Medulla oblongata (tissue), 1 donor: ENCODE measurements at regions not wholly inside any gene's neighbourhood (a gene's known extent, or its start where the extent isn't known, plus 50 kb on each side); places are given as distances from the start of the nearest gene placed in this dataset.
"Not testable (repeated sequence)": the region's sequence is repeated elsewhere in the genome, so short reads cannot be mapped to it uniquely, and the experiment has no call there.

Source experiments
- DNase-seq: peaks from one replicate; pipeline ENCODE4 v3.0.0-alpha.2; 2015; ENCODE audit errors: extremely low spot score

DNA sequence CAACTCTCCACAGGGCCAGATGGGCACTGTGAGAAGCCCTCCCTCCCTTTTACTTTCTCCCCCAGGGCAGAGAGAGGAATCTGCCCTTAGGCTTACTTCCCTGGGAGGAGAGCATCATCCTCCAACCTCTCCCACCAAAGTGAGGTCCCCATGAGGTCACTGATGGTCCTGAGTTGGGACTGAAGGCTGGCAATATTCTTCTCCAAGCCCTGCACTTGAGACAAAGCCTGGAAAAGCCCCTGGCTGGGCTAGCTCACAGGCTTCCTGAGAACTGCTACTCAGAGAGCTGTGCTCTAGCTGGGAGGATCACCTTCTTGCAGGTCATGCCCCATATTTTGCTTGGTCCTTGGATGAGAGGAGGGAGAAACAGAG is 110.0 kb upstream of the MEF2A start:
- no peak for DNase-seq

DNA sequence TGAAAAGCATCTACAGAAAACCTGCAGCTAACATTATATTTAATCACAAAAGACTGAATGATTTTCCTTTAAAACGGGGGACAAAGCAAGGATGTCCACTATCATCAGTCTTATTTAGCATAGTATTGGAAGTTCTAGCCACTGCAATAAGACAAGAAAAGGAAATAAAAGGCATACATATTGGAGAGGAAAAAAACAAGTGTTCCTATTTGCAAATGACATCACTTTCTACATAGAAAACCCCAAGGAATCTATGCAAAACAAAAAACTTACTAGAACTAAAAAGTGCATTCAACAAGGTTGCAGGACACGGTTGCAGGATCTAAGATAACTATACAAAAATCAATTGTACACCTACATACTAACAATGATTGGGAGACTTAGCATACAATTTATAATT is 101.6 kb upstream of the MEF2A start:
- DNase-seq: no peak

DNA sequence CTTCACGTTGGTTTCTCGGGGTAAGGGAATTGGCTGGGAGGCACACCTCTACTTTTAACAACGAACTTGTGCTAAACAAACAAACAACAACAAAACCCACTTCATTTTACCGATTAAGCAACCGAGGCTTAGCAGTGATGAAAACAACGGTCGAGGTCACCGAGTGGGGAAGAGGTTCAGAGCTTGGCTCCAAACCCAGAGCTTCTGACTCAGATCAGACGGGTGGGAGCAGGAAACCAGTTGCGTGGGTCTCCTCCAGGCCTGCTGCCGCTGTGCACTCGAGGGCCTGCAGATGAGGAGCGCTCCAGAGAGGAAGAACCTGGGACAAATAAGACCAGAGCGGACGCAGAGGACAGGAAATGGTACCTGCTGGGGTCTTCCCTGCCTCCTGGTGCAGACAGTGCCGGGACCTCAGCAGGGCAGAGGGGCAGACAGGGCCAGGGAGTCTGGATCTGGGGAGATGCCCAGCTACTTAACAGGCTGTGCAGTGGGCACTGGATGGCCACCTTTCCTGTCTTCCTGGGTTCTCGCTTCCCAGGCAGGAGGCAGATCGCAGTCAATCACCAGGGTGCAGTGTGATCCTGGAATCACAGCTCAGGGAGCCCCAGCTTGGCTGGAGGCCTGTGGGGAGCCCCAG is 99.0 kb upstream of the MEF2A start:
- no peak for DNase-seq

DNA sequence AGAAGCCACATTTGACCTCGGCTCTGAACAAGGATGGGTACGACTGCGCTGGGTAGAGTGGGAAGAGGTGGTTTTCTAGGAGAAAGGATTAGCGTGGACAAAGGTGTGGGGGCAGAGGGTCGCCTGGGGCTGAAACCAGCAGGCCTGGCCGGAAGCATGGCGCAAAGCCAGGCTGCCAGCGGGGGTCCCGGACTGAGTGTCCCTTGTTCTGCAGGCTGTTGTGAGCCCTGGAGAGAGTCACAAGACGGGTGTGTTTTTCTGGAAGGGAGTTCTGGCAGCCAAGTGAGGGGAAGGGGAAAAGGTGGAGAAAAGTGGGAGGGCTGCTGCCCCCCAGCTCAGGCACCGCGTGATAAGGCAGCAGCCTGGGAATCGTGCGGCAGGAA is 98.5 kb upstream of the MEF2A start:
- no peak for DNase-seq

DNA sequence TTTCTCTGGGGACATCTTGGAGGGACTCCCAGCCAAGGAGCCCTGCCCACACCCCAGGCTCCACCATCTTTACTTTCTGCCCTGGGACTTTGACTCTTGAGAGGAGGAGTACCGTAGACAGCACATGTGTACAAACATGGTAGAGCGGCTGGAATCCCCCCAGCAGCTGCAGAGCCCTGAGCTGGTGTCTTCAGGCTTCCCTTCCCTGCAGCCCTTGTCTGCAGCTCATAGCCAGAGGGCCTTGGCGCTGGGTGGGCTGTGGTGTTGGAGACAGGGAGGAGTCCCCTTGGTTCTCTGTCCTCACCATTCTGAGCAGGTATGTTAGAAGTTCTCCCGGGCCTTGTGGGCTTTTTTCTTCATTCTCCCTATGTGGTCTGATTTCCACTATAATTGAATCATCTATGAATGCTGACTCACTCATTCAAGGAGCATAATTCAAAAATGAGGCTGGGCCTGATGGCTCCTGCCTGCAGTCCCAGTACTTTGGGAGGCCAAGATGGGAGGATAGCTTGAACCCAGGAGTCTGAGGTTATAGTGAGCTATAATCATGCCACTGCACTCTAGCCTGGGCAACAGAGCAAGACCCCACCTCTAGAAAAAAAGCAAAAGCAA is 97.8 kb upstream of the MEF2A start:
- no peak for DNase-seq

DNA sequence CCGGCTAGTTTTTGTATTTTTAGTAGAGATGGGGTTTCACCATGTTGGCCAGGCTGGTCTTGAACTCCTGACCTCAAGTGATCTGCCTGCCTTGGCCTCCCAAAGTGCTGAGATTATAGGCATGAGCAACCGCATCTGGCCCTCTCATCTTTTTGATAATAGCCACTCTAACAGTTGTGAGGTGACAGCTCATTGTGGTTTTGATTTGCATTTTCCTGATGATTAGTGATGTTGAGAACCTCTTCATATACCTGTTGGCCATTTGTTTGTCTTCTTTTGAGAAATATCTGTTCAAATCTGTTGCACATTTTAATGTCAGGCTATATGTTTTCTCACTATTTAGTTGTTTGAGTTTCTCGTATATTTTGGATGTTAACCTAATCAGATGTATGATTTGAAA is 95.6 kb upstream of the MEF2A start:
- DNase-seq: not testable (repeated sequence)

DNA sequence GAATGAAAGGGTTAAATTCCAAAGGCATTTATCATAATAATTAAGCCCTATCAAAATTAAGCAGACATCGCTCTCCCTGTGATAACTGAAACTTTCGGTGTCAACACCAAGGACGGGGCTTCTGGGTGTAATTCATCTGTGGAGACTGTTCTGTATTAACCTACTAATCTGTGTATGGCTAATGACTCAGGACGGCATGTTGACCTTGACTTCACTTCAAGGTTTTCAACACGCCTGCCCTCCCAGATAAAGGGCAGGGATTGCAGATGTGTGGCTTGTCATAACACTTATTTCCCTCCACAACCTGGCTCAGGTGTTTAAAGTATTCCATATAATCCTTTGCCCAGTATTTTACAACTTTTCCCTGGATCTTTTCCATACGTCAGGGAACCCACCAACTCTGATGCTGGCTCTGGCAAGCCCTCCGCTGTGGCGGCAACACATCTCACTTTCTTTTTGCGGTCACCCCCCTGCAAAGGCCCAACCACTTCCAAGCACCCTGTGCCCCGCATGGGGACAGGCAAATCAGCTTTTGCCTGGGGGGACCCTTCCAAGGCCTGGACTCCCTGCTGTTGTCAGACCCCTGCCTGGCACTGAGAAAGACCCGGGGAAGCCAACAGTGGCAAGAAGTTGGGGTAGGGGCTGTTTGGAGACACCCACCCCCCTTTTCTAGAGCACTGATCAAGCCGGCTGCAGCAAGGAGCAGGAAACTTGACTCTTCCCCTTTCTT is 93.2 kb upstream of the MEF2A start:
- no peak for DNase-seq

DNA sequence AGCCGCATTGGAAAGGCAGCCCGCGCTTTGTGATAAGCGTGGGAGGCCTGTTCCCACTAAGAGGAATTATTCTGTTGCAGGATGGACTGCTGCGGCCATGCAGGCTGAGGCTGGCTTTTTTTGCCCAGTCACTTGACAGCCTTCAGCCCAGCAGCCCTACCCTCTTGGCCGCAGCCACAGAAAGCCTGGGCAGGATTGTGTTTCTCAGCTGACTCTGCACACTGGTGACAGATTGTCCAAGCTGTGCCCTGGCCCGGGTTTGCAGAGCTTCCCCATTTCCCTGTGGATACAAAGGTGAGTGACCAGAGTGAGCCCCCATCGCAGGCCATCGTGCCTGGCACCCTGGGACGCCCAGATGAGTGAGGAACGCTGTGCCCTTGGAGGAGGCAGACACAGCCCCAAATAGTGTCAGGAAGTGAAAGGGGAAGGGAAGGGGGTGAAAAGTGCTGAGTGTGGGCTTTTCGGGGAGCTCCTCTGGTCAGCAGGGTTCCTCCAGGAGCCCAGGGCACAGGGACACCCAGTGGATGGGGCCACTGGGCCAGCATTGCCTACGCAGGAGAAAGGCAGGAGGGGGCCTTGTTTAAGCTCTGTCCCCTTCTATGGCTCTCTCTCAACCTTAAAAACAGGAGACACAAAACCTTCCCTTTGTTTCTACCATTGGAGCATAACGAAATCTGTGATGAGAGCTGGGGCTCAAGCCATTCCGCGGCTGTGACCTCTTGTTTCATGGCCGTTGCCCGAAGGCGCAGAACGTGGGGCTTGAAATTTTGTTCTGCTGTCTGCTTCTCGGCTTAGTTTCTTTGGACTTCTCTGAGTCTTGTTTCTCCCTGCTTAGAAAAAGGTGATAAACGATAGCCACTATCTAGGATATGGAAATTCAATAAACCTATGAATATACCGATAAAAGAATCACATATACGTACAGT is 91.5 kb upstream of the MEF2A start:
- DNase-seq: peak; percentile 83

DNA sequence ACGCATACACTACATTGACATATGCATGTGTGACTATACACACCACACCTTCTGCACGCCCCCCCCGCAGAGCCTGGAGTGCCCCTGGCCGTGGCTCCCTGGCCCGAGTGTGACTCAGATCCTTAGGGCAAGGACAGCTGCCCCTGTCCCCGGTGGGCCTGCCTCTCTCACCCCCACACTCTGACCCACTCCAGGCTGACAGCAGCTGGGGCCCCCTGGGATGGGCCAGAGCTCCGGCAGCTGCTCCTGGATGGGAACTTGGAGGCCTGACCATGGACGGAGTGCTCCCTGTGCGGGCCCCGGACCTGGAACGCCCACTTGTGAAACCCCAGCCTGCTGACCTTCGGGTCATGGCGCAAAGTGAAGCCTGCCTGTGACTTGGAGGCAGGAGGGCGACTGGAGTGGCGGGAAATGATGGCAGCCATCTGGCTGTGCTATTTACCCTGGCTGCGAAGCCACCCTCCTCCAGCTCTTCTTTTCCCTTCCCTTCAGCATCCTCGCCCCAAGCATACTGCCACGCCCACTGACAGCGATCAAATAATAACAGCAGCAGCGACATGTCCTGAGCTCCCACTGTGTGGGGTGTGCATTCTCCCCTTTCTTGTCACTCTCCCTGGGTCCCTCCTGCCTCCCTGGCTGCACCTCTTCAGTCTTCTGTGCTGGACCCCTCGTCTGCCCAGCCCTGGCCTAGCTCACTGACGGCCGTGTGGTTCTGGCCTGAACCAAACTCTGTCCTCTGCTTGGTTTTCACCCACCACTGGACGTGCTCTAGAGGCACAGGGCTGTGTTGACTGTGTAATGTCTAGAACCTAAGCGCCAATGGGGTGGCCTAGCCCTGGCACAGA is 90.7 kb upstream of the MEF2A start:
- DNase-seq: no peak

DNA sequence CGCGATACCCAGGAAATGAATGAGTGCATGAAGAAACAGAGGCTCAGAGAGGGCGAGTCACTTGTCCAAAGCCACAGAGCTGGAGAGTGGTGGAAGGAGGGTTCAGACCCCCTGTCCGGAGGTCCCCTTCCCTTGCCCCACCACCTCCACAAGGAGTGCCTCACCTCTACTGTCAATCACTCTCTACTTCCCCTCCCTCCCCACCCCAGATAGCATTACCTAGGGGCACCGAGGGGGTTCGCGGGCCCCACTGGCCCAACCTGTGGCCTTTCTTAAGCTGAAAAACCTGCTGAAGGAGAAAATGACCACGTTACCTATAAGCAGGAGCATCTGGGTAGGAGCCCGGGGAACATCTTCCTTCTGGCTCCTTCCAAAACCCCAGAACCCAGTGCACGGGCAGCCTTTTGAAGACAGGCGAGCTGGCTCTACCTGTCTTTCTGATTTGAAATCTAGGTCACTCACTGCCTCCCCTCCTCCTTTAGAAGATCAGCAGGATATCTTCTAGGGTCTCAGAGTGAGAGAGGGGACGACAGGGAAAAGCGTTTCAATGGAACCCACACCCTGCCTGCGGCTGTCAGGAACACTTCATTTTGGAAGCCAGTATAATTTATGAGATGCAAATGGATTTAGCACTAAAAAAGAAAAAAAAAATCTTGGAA is 89.9 kb upstream of the MEF2A start:
- DNase-seq: no peak

DNA sequence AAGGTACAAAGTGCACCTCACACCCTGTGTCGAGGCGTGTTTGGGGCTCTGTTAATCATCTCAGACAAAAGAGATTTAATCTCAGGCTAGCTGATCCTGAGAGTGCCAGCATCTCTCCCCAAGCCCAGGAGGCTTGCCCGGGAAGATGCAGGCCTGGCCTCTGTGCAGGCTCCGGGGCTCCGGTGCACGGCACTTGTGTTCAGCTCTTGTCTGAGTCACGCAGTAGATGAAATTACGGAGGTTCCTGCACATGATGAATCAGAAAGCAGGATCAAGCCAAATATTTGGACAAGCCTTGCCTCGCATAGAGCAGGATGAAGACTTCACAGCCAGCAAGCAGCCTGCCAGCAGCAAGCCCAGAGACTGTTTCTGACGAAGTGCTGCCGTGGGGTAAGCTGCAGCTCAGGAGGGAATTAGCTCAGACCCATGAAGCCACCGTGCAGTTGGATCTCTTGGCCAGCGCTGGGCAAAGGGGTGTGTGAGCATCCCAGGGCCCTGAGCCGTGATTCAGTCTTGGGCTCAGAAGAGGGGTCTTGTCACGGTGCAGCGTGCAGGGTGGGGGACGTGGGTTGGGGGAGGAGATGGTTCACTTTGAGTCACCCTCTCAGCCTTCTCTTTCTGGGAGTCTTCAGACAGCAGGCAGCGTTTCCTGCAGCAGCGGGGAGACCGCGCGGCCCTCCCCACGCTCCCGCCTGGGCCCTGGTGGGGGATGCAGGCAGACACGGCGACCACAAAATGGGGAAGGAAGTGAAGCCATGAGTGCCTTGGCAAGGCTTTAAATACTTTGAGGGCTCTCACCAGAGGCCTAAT is 89.2 kb upstream of the MEF2A start:
- peak; percentile 61 for DNase-seq

DNA sequence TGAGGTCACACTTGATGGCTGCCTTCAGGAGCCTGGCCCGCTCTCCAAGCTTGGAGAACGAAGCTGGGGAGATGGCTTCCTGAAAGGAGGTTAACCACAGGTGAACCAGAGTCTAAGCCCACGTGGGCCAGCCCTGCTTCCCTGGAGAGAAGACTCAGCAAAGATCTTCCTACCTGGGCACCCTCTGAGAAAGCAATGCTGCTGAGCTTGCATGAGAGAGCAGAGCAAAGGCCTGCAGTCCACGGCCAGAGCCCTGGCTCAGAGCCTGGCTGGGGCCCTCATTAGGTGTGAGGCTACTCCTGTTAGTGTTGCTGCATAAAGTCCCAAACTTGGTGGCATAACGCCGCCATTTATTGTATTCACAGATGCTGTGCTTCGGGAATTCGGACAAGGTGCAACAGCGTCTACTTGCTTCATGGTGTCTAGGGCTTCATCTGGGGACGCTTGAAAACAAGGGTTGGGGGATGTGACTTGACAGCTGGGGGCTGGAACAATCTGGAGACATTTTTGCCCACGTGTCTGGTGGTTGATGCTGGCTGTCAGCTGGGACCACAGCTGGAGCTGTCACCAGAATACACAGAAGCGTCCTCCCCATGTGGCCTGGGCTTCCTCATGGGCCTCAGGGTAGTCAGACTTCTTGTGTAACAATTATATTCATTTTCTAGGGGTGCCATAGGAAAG is 87.9 kb upstream of the MEF2A start:
- DNase-seq: no peak

DNA sequence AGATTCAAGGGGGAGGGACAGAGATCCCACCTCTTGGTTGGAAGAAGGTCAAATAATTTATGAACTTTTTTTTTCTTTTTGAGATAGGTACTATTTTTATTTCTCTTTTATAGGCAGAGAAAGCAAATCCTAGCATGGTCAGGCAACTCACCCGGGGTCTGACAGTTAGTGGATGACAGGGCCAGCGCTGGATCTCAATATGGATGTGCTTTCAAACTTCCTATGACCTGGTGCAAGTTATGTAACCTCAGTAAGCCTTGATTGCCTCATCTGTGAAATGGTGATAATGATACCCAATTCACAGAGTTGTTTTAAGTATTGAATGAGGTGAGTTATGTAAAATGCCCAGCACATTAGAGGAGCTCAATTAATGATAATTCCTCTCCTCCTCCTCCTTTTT is 86.8 kb upstream of the MEF2A start:
- DNase-seq: no peak

DNA sequence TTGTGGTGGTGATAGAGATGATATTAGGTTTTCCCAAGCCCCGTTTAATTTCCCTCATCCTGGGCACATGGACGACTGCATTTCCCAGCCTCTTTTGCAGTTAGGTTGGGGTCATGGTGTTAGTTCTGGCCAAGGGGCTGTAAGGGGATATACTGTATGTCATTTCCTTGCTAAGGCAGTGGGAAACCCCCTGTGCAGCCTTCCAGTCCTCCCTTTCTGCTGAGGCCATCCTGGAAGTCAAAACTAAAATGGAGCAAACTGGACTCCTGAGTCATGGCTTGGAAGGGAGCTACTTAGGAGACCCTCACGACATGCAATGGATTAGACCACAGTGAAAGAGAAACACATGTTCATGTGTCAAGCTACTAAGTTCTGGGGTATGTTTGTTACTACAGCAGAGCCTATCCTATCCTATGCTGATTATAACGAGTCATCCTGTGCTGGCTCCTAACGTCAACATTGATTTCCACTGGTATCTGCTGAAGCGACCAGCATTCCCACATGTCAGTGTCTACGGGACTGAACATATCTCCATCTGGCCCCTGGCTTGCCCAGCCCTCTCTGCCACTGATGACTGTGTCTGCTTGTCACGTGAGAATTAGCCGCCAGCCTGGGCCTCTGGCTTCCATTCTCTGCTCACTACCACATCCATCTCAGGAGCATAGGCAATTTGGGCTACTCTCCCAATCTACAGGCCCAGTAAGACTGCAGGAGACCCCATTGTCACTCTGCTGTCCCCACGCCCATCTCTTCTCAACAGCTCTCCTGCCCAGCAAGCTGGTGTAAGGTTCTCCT is 85.6 kb upstream of the MEF2A start:
- DNase-seq: no peak

DNA sequence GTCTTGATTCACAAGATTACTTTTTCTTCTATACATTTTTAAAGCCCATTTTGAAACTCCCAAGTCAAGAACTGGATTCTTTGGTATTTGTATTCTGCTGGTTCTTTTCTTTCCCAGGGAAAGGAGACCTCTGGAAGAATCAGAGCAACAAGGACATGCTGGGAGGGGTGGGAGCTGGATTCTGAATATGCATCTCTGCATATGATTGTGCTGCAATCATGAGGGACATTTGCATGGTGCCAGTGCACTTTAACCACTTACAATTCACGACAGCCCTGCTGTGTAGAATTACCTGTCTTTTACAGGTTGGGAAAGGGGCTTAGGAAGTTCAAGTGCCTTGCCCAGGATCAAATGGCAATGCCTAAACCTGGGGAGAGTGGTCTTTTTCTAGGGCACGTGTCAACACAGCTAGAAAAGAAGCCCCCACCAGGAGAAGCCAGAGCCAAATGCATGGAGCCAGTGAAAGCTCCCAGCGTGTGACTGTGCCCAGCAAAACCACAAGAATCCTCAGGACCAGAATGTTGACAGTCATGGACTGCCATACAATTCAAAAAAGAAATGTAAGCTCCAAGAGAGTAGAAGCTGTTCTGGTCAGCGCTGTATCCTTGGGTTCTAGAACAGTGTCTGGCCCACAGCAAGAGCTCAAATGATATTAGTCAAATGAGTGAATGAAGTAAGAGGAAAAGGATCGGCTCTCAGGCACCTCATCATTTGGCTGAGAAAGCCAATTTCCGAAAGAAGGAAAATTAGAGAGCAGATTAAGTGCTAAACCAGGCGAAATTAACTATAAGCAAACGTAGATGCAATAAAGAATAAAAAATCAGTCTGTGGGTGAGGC is 84.5 kb upstream of the MEF2A start:
- DNase-seq: no peak

DNA sequence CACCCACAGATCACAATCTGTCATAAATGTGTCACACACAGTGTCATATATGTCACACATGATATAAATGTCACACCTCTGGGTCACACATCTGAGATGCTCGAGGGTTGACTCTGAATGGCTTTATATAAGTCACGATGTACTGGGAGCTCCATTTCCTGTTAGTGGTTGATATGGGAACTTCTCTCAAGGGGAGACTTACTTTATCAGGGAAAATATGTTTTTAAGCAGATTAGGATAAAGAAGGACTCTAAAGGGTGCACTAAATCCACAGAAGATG is 83.9 kb upstream of the MEF2A start:
- no peak for DNase-seq

DNA sequence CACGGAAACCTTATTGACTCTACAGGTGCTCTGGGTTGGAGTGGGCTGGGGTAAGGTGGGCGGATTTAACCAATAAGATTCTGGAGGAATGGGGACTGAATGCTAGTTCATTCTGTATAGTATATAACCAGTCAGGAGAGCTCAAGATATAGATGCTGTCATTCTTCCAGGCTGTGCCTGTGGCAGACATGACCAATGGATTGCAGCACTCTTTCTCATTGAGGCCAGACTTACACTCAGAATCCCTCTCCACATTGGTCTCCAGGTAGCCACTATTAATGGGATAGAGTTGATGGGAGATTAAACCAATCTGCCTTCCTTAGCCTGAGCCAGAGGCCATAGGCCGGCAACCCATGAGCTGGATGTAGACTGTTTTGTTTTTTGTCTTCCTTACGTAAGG is 82.8 kb upstream of the MEF2A start:
- no peak for DNase-seq
